ENCODE measurements at regions not wholly inside any gene's neighbourhood (a gene's known extent, or its start where the extent isn't known, plus 50 kb on each side); places are given as distances from the start of the nearest gene placed in this dataset.

GRCh38 chr4:152106781-152107321 is 346.0 kb upstream of the GATB start:
- TF ChIP-seq ZNF645 (tag by site-specific recombination; IDR thresholded peaks at IDR 0.05) (no peak), CTCF (tag by site-specific recombination; IDR thresholded peaks at IDR 0.05) (no peak), REST (tag by site-specific recombination; IDR thresholded peaks at IDR 0.05) (no peak), ZNF248 (tag by site-specific recombination; IDR thresholded peaks at IDR 0.05) (no peak), ZFP41 (tag by site-specific recombination; IDR thresholded peaks at IDR 0.05; ENCODE audit: borderline replicate concordance) (no peak)
